Vagina (tissue), 2 donors: ENCODE measurements at regions not wholly inside any gene's neighbourhood (a gene's known extent, or its start where the extent isn't known, plus 50 kb on each side); places are given as distances from the start of the nearest gene placed in this dataset.

ENCODE experiments used
- CTCF ChIP-seq, 3 experiments: fragments of 450-650 bp in 2 of 3; fragments of 200-600 bp in 1 of 3; sonication (generic) in 1 of 3; IDR thresholded peaks; one replicate each; pipeline ENCODE4 v1.5.1; 2017 to 2019; ENCODE audit warnings: antibody characterized with exemption in 3 of 3, mild to moderate bottlenecking in 2 of 3, moderate library complexity in 2 of 3
- POLR2A ChIP-seq, 2 donors: fragments of 450-650 bp; IDR thresholded peaks; one replicate each; pipeline ENCODE4 v1.6.1; 2017; ENCODE audit warnings: antibody characterized with exemption in 2 of 2, mild to moderate bottlenecking in 2 of 2, moderate library complexity in 2 of 2

- TF ChIP-seq CTCF (IDR thresholded peaks at IDR 0.05) (no peak), POLR2A (IDR thresholded peaks at IDR 0.05) (no peak)
Measured at GRCh38 chr21:34299168-34299539, 64.7 kb upstream of the KCNE2 start.
